BLaER1 (cell line): ENCODE measurements at regions not wholly inside any gene's neighbourhood (a gene's known extent, or its start where the extent isn't known, plus 50 kb on each side); places are given as distances from the start of the nearest gene placed in this dataset.

ENCODE experiments used
- H3K27ac ChIP-seq: shearing (Covaris generic); formaldehyde crosslinking; 2 replicates; pipeline ENCODE4 v1.8.1; 2022
- H3K27me3 ChIP-seq: shearing (Covaris generic); formaldehyde crosslinking; 2 replicates; pipeline ENCODE4 v1.8.1; 2022
- H3K36me3 ChIP-seq: shearing (Covaris generic); formaldehyde crosslinking; 2 replicates; pipeline ENCODE4 v1.8.1; 2022
- H3K4me1 ChIP-seq: shearing (Covaris generic); formaldehyde crosslinking; 2 replicates; pipeline ENCODE4 v1.8.1; 2022
- H3K4me2 ChIP-seq: shearing (Covaris generic); formaldehyde crosslinking; 2 replicates; pipeline ENCODE4 v1.8.1; 2022
- H3K4me3 ChIP-seq: shearing (Covaris generic); formaldehyde crosslinking; 2 replicates; pipeline ENCODE4 v1.8.1; 2022
- H3K9ac ChIP-seq: shearing (Covaris generic); formaldehyde crosslinking; 2 replicates; pipeline ENCODE4 v1.8.1; 2022
- H3K9me3 ChIP-seq: shearing (Covaris generic); formaldehyde crosslinking; 2 replicates; pipeline ENCODE4 v1.8.1; 2022
- H4K20me1 ChIP-seq: shearing (Covaris generic); formaldehyde crosslinking; 2 replicates; pipeline ENCODE4 v1.8.1; 2022
- Cebpa-rat ChIP-seq: shearing (Covaris generic); IDR thresholded peaks from 2 replicates; pipeline ENCODE4 v1.8.1; 2022

GRCh38 chr22:48750826-48751440, 1076.7 kb downstream of the BRD1 start:
- Histone ChIP-seq H3K9ac (no peak overlapping the region), H3K36me3 (no peaks in the 10 kb centered on the region), H3K4me1 (no peaks in the 10 kb centered on the region), H3K27ac (no peak overlapping the region), H3K9me3 (no peaks in the 10 kb centered on the region), H3K4me3 (no peak overlapping the region), H4K20me1 (peaks cover 56% of the 10 kb centered on the region), H3K27me3 (peaks cover 5% of the 10 kb centered on the region; the same call in 1 of the 2 replicates), H3K4me2 (no peak overlapping the region)
- TF ChIP-seq Cebpa-rat: no peak

GRCh38 chr22:48750282-48750681, 1077.4 kb downstream of the BRD1 start:
- Histone ChIP-seq H3K36me3 (no peaks in the 10 kb centered on the region), H3K4me1 (no peaks in the 10 kb centered on the region), H3K27ac (no peak overlapping the region), H3K9ac (no peak overlapping the region), H3K4me2 (no peak overlapping the region), H3K9me3 (no peaks in the 10 kb centered on the region), H3K4me3 (no peak overlapping the region), H3K27me3 (no peaks in the 10 kb centered on the region; the same call in 1 of the 2 replicates), H4K20me1 (peaks cover 56% of the 10 kb centered on the region)
- TF ChIP-seq Cebpa-rat: no peak

GRCh38 chr22:48749555-48750227, 1078.0 kb downstream of the BRD1 start:
- TF ChIP-seq Cebpa-rat: no peak
- H3K27me3 ChIP-seq: no peaks in the 10 kb centered on the region
- H3K4me3 ChIP-seq: no peak overlapping the region
- H4K20me1 ChIP-seq: peaks cover 54% of the 10 kb centered on the region; the same call in 1 of the 2 replicates
- no peaks in the 10 kb centered on the region for H3K9me3 ChIP-seq
- no peaks in the 10 kb centered on the region for H3K4me1 ChIP-seq
- no peak overlapping the region for H3K9ac ChIP-seq
- H3K4me2 ChIP-seq: no peak overlapping the region
- no peaks in the 10 kb centered on the region for H3K36me3 ChIP-seq
- H3K27ac ChIP-seq: no peak overlapping the region

GRCh38 chr22:48748860-48749554, 1078.7 kb downstream of the BRD1 start:
- Histone ChIP-seq H4K20me1 (peaks cover 59% of the 10 kb centered on the region; the same call in 1 of the 2 replicates), H3K4me1 (no peaks in the 10 kb centered on the region), H3K9me3 (no peaks in the 10 kb centered on the region), H3K27me3 (no peaks in the 10 kb centered on the region), H3K27ac (no peak overlapping the region), H3K9ac (no peak overlapping the region), H3K4me2 (no peak overlapping the region), H3K36me3 (no peaks in the 10 kb centered on the region), H3K4me3 (no peak overlapping the region)
- TF ChIP-seq Cebpa-rat: no peak

- no peak overlapping the region for H3K9ac ChIP-seq
- peaks cover 67% of the 10 kb centered on the region; the same call in 1 of the 2 replicates for H4K20me1 ChIP-seq
- TF ChIP-seq Cebpa-rat: no peak
- H3K27me3 ChIP-seq: no peaks in the 10 kb centered on the region
- H3K4me2 ChIP-seq: no peak overlapping the region
- no peak overlapping the region for H3K27ac ChIP-seq
- H3K9me3 ChIP-seq: no peaks in the 10 kb centered on the region
- H3K4me3 ChIP-seq: no peak overlapping the region
- 0 out of 2 replicates have a peak, but pooled peaks cover 1% of the 10 kb centered on the region for H3K4me1 ChIP-seq
- H3K36me3 ChIP-seq: no peaks in the 10 kb centered on the region
Measured at GRCh38 chr22:48748113-48748859, 1079.4 kb downstream of the BRD1 start.

GRCh38 chr22:48746789-48747425, 1080.8 kb downstream of the BRD1 start:
- TF ChIP-seq Cebpa-rat: no peak
- Histone ChIP-seq H3K27me3 (no peaks in the 10 kb centered on the region), H3K9me3 (no peaks in the 10 kb centered on the region), H3K4me1 (0 out of 2 replicates have a peak, but pooled peaks cover 8% of the 10 kb centered on the region), H3K9ac (no peak overlapping the region), H3K27ac (no peak overlapping the region), H3K4me2 (no peak overlapping the region), H3K36me3 (no peaks in the 10 kb centered on the region), H3K4me3 (no peak overlapping the region), H4K20me1 (peaks cover 62% of the 10 kb centered on the region; the same call in 1 of the 2 replicates)

GRCh38 chr22:48745842-48746788, 1081.6 kb downstream of the BRD1 start:
- H3K27ac ChIP-seq: no peak overlapping the region
- H3K4me1 ChIP-seq: 0 out of 2 replicates have a peak, but pooled peaks cover 8% of the 10 kb centered on the region
- no peaks in the 10 kb centered on the region for H3K9me3 ChIP-seq
- H3K4me3 ChIP-seq: no peak overlapping the region
- no peaks in the 10 kb centered on the region for H3K27me3 ChIP-seq
- H4K20me1 ChIP-seq: peaks cover 58% of the 10 kb centered on the region; the same call in 1 of the 2 replicates
- no peaks in the 10 kb centered on the region for H3K36me3 ChIP-seq
- no peak overlapping the region for H3K4me2 ChIP-seq
- no peak overlapping the region for H3K9ac ChIP-seq
- TF ChIP-seq Cebpa-rat: no peak
